K562 (cell line): ENCODE measurements at regions not wholly inside any gene's neighbourhood (a gene's known extent, or its start where the extent isn't known, plus 50 kb on each side); places are given as distances from the start of the nearest gene placed in this dataset.

Experiments
- ATAC-seq: fragments of 200-7000 bp; cut with Tn5 transposase; 3 replicates; pipeline ENCODE4 v1.9.1; 2020; ENCODE audit warnings: moderate library complexity
- BruUV-seq: library from RNA; stranded (reverse); fragments of 400-500 nt; replicated peaks from 2 replicates; lab custom pipeline; 2021; lab: Mats Ljungman, UMichigan
- CTCF ChIA-PET: fragments of 300-600 bp; formaldehyde crosslinking; extraction: SDS; loops from one replicate; lab custom pipeline; 2021; ENCODE audit warnings: low intra/inter-chr PET ratio; lab: Yijun Ruan, JAX
- POLR2A ChIA-PET: fragments of 300-600, 350-650 bp; sonication (Branson Sonifier 250); formaldehyde crosslinking; extraction: SDS; loops from one replicate; lab custom pipeline; 2021; ENCODE audit warnings: antibody characterized with exemption, inconsistent platforms; lab: Yijun Ruan, JAX
- DNase-seq, 4 experiments: peaks; one replicate each; pipeline versions ENCODE4 v3.0.0 to v3.0.0-alpha.2; 2011 to 2018; ENCODE audit warnings: low spot score in 3 of 4, mixed read lengths in 3 of 4; ENCODE audit errors: extremely low read depth in 1 of 4
- FAIRE-seq: peaks from 2 replicates; lab custom pipeline; 2011; peaks lifted over from hg19 to GRCh38; lab: Jason Lieb, UNC
- H2AFZ ChIP-seq: 2 replicates; pipeline ENCODE4 v1.6.0; 2011; ENCODE audit warnings: low read depth, low read length, control low read depth, inconsistent platforms
- H3K27ac ChIP-seq: fragments of 200-600 bp; 3 replicates; pipeline ENCODE4 v1.8.0; 2011; ENCODE audit warnings: low read depth, mild to moderate bottlenecking, control low read depth, inconsistent platforms, low read length, moderate library complexity, mixed read lengths; ENCODE audit errors: extremely low read depth
- H3K27me3 ChIP-seq, 2 experiments: fragments of 300-600 bp in 1 of 2; 2 replicates in 1 of 2; 3 replicates in 1 of 2; pipeline versions ENCODE4 v1.6.0 to v1.8.0; 2011; ENCODE audit warnings: inconsistent platforms in 2 of 2, low read length in 2 of 2, mild to moderate bottlenecking in 1 of 2, mixed read lengths in 1 of 2, moderate library complexity in 1 of 2; ENCODE audit not compliant: control insufficient read depth in 2 of 2, insufficient read depth in 2 of 2
- H3K36me3 ChIP-seq: fragments of 300-600 bp; 3 replicates; pipeline ENCODE4 v1.8.0; 2011; ENCODE audit warnings: mild to moderate bottlenecking, low read length, inconsistent platforms; ENCODE audit not compliant: control insufficient read depth, insufficient read depth
- H3K4me1 ChIP-seq, 2 experiments: fragments of 200-600 bp in 1 of 2; replicated peaks in 1 of 2; 2 replicates in 1 of 2; 3 replicates in 1 of 2; pipeline versions ENCODE4 v1.5.1 to v1.8.0; 2011; ENCODE audit warnings: inconsistent platforms in 2 of 2, low read length in 2 of 2, mild to moderate bottlenecking in 1 of 2, mixed read lengths in 1 of 2, moderate library complexity in 1 of 2; ENCODE audit not compliant: control insufficient read depth in 2 of 2, insufficient read depth in 2 of 2
- H3K4me2 ChIP-seq: 2 replicates; pipeline ENCODE4 v1.6.1; 2011; ENCODE audit warnings: low read length, control low read depth, inconsistent platforms, mixed read lengths; ENCODE audit not compliant: insufficient read depth
- H3K4me3 ChIP-seq: fragments of 200-600 bp; sonication (generic), shearing (Covaris generic); 2 replicates; pipeline ENCODE4 v1.5.1; 2016; ENCODE audit warnings: control low read depth, inconsistent platforms
- H3K79me2 ChIP-seq: fragments of 200-600 bp; 3 replicates; pipeline ENCODE4 v1.8.0; 2011; ENCODE audit warnings: low read length, inconsistent platforms; ENCODE audit not compliant: control insufficient read depth, insufficient read depth
- H3K9ac ChIP-seq, 2 experiments: 2 replicates each; pipeline versions ENCODE4 v1.6.0 to v1.6.1; 2011; ENCODE audit warnings: low read depth in 2 of 2, low read length in 2 of 2, control low read depth in 1 of 2, inconsistent platforms in 1 of 2, mild to moderate bottlenecking in 1 of 2, mixed read lengths in 1 of 2; ENCODE audit not compliant: insufficient read depth in 1 of 2
- H3K9me1 ChIP-seq: one replicate; pipeline ENCODE4 v1.6.0; 2011; ENCODE audit warnings: inconsistent platforms, mild to moderate bottlenecking, low read length, moderate library complexity; ENCODE audit not compliant: control insufficient read depth, insufficient read depth
- H3K9me3 ChIP-seq: replicated peaks from 2 replicates; pipeline ENCODE4 v1.5.1; 2011; ENCODE audit warnings: low read depth, low read length, inconsistent platforms; ENCODE audit not compliant: control insufficient read depth, insufficient read depth
- H4K20me1 ChIP-seq: replicated peaks from 2 replicates; pipeline ENCODE4 v1.6.1; 2011; ENCODE audit warnings: low read length, inconsistent platforms, mixed read lengths; ENCODE audit not compliant: control insufficient read depth, insufficient read depth
- CC2D1A ChIP-seq: fragments of 450-650 bp; IDR thresholded peaks from 2 replicates; pipeline ENCODE4 v1.6.1; 2017; ENCODE audit warnings: mild to moderate bottlenecking
- CCNT2 ChIP-seq: IDR thresholded peaks from 2 replicates; pipeline ENCODE4 v1.6.1; 2011; ENCODE audit warnings: borderline replicate concordance, low read depth, mild to moderate bottlenecking, moderate library complexity, mixed read lengths, low read length; ENCODE audit not compliant: insufficient read length; ENCODE audit errors: extremely low read depth
- CREM ChIP-seq: IDR thresholded peaks from 2 replicates; pipeline ENCODE4 v1.6.1; 2014; ENCODE audit warnings: antibody characterized with exemption, low read depth
- E2F3 ChIP-seq: fragments of 250-450 bp; sonication (Bioruptor Pico); IDR thresholded peaks from 2 replicates; pipeline ENCODE4 v1.4.0; 2020; ENCODE audit warnings: mild to moderate bottlenecking
- GABPA ChIP-seq: fragments of 200-800 bp; sonication (Bioruptor generic); conservative IDR thresholded peaks from 2 replicates; pipeline ENCODE4 v1.6.1; 2016; ENCODE audit warnings: low read depth, missing genetic modification characterization, missing compliant biosample characterization
- HMG20B ChIP-seq: fragments of 250-450 bp; sonication (Bioruptor Pico); IDR thresholded peaks from 2 replicates; pipeline ENCODE4 v1.5.0; 2021; ENCODE audit warnings: mild to moderate bottlenecking
- L3MBTL2 ChIP-seq: fragments of 450-650 bp; IDR thresholded peaks from 2 replicates; pipeline ENCODE4 v1.6.1; 2016; ENCODE audit warnings: mild to moderate bottlenecking, moderate library complexity
- MEIS2 ChIP-seq: fragments of 450-650 bp; IDR thresholded peaks from 2 replicates; pipeline ENCODE4 v1.6.1; 2014; ENCODE audit warnings: mild to moderate bottlenecking; ENCODE audit not compliant: partially characterized antibody
- MITF ChIP-seq: IDR thresholded peaks from 2 replicates; pipeline ENCODE4 v1.6.1; 2014; ENCODE audit warnings: antibody characterized with exemption
- PHB ChIP-seq: fragments of 250-450 bp; sonication (Bioruptor Pico); IDR thresholded peaks from 2 replicates; pipeline ENCODE4 v1.5.0; 2021
- PTRF ChIP-seq: fragments of 450-650 bp; IDR thresholded peaks from 2 replicates; pipeline ENCODE4 v1.6.1; 2016; ENCODE audit warnings: mild to moderate bottlenecking, missing genetic modification characterization, missing compliant biosample characterization
- TBP ChIP-seq: optimal IDR thresholded peaks from 2 replicates; pipeline ENCODE3; 2011; ENCODE audit warnings: low read depth, low read length, improper control_type of control experiment
- ZNF143 ChIP-seq: sonication (generic); formaldehyde crosslinking; IDR thresholded peaks from 2 replicates; pipeline ENCODE4 v1.9.0; 2022; ENCODE audit warnings: mild to moderate bottlenecking, missing genetic modification reagents
- ZNF717 ChIP-seq: fragments of 250-450 bp; sonication (Bioruptor Pico); IDR thresholded peaks from 2 replicates; pipeline ENCODE4 v1.5.0; 2021
- WGBS: fragments of 100-300 bp; shearing (Covaris generic); methylation state at CpG from one replicate; pipeline ENCODE4 v1.1.6; 2016; ENCODE audit warnings: low coverage, mixed read lengths; ENCODE audit not compliant: insufficient coverage; ENCODE audit errors: missing lambda C conversion rate; 5-methylcytosine and 5-hydroxymethylcytosine counted together
- in situ Hi-C: fragments of 300-500 bp; cut with MboI; formaldehyde crosslinking; loops from 4 replicates; pipeline ENCODE4 v1.15.0; 2018; ENCODE audit warnings: inconsistent platforms, mixed read lengths
- intact Hi-C: fragments of 100-400 bp; cut with micrococcal nuclease; formaldehyde crosslinking; loops from 2 replicates; pipeline ENCODE4 v1.14.2; 2022
- TF ChIP-seq, protein P1 (sequence below): fragments of 250-450 bp; sonication (Bioruptor Pico); IDR thresholded peaks from 2 replicates; pipeline ENCODE4 v1.5.0; 2021

DNA sequence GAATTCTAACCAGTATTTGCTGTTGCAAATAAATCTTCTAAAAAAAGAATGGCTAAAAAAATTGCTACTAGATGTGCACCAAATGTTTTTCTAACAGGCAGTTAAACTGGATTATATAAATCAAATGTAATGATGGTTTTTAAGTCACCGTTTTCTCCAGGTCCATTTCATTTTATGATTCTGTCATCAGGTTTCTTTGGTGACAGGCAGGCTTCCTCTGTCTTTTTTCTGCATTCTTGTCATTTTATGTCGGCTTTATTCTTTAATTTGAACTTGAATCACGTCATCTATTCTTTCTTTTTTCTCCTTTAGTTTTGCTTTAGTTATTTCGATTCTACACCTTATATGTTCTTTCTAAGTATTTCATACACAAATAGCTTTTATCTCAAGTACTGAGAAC, 212.5 kb downstream of the SOCS6 start:
- H4K20me1 ChIP-seq, result no peaks in the 10 kb centered on the region
- no peak for TF ChIP-seq CREM
- no peak for TF ChIP-seq MITF
- no peak for TF ChIP-seq PTRF
- no peak for TF ChIP-seq ZNF717 (CRISPR knock-in tag)
- TF ChIP-seq GABPA (tag), result no peak
- TF ChIP-seq HMG20B, result no peak
- TF ChIP-seq TBP, result no peak
- TF ChIP-seq ZNF143 (CRISPR knock-in tag), result no peak
- TF ChIP-seq E2F3, result no peak
- no peak for TF ChIP-seq L3MBTL2
- TF ChIP-seq CC2D1A, result no peak
- TF ChIP-seq MEIS2, result no peak
- TF ChIP-seq, protein P1, sequence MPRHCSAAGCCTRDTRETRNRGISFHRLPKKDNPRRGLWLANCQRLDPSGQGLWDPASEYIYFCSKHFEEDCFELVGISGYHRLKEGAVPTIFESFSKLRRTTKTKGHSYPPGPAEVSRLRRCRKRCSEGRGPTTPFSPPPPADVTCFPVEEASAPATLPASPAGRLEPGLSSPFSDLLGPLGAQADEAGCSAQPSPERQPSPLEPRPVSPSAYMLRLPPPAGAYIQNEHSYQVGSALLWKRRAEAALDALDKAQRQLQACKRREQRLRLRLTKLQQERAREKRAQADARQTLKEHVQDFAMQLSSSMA, result no peak
- no peak for TF ChIP-seq PHB (CRISPR knock-in tag)
- no peak for TF ChIP-seq CCNT2
- TF ChIP-seq, all 486 proteins: peak for 0
- Histone ChIP-seq H3K9me3 (no peaks in the 10 kb centered on the region), H3K9ac (no peak overlapping the region), H2AFZ (no peak overlapping the region), H3K4me1 (peaks cover 0 to 7% of the 10 kb centered on the region in 2 experiments; a peak in 2 of 5 replicates), H3K79me2 (no peaks in the 10 kb centered on the region), H3K4me3 (no peak overlapping the region), H3K9me1 (no peaks in the 10 kb centered on the region), H3K27me3 (no peaks in the 10 kb centered on the region), H3K36me3 (no peaks in the 10 kb centered on the region), H3K27ac (no peak overlapping the region), H3K4me2 (no peak overlapping the region)
- FAIRE-seq (no peak), DNase-seq (no peak), ATAC-seq (no peak)
- ChIA-PET CTCF (no interaction called here), POLR2A (no interaction called here)
- in situ Hi-C loops, result no loop called here
- WGBS, result 2% methylated on average over 4 of the region's 4 CpGs
- no TSS peak for BruUV-seq
- intact Hi-C loops, result no loop called here
